HG02973 (cell line): ENCODE measurements at regions not wholly inside any gene's neighbourhood (a gene's known extent, or its start where the extent isn't known, plus 50 kb on each side); places are given as distances from the start of the nearest gene placed in this dataset.
"Not testable (repeated sequence)": the region's sequence is repeated elsewhere in the genome, so short reads cannot be mapped to it uniquely, and the experiment has no call there.

Experiments
- ATAC-seq: cut with Tn5 transposase; IDR thresholded peaks from one replicate; pipeline ENCODE4 v1.9.1; 2021; ENCODE audit warnings: moderate library complexity; ENCODE audit not compliant: unreplicated experiment

GRCh38 chr19:28316464-28316863 is 896.5 kb downstream of the UQCRFS1 start:
- ATAC-seq = no peak

DNA sequence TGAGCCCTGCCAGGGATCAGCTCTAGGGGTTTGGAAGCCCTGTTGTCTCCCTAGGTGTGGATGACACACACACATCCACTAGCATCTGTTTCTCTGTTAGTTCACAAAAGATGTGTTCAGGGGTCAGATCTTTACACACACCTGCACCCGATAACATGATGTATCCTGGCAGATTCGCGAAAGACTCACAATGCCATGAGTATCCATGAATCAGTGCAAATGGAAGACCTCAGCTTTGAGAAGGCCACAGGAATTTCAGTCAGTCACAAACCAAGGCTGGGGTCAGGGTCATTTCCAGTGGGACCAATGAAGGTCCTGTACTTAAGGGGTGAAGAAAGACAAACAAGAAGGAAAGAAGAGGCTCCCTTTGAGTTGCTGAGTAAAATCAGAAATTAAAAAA is 898.2 kb downstream of the UQCRFS1 start:
- ATAC-seq = no peak

GRCh38 chr19:28314287-28314686 is 898.7 kb downstream of the UQCRFS1 start:
- ATAC-seq = no peak

GRCh38 chr19:28313633-28314032 is 899.3 kb downstream of the UQCRFS1 start:
- ATAC-seq = no peak

DNA sequence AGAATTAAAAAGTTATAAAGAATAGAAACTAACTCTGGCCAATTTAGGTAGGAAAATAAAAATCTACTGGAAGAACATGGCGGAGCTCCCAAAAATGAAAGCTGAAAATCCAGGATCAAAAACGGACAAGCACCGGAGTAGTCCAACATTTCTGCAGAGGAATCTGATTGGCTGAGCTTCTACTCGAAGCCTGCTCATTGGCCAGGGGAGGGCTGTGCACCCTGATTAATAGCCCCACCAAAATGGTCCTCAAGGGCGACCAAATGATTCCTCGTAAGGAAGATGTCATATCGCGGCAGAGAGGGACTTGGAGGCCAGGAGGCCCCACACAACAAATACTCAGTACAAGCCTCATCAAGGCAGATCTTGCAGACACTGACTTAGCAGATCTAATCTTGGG is 900.7 kb downstream of the UQCRFS1 start:
- ATAC-seq = no peak

GRCh38 chr19:28310829-28311228 is 902.1 kb downstream of the UQCRFS1 start:
- ATAC-seq = not testable (repeated sequence)

DNA sequence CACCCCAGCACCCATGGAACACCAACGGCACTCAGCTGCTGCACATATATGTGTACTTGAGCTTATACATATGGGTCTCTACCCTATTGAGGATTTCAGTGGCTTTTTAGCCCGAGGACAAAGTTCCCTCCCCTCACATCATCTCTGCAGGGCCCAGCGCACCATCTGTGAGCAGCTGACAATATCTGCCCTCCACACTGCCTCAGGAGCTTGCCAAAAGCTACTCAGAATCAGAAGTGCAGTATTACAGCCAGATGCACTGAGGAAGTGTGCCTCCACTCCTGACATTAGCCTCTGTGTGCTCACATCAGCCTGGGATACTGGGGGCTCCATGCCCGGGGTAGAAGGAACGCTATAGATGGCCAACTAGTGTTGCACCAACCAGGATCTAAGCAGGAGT is 903.9 kb downstream of the UQCRFS1 start:
- no peak for ATAC-seq

DNA sequence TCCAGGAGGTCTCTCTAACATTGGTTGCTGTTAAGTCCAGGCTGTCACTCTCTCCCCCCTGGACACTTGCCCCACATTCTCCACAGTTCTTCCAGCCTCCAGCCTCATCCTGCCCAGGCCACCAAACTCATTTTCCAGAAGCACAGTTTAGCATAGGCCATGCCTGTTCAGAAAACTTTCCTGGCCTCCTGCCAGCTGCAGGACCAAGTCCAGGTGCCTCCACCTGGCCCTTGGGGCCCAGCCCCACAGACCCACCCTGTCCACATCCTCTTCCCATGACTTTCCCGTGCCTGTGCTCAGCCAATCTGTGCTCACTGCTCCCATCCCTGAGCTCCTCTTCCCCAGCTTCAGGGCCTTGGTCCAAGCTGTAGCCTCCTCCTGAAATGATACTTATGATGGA is 905.0 kb downstream of the UQCRFS1 start:
- no peak for ATAC-seq

GRCh38 chr19:28307487-28307886 is 905.5 kb downstream of the UQCRFS1 start:
- no peak for ATAC-seq

DNA sequence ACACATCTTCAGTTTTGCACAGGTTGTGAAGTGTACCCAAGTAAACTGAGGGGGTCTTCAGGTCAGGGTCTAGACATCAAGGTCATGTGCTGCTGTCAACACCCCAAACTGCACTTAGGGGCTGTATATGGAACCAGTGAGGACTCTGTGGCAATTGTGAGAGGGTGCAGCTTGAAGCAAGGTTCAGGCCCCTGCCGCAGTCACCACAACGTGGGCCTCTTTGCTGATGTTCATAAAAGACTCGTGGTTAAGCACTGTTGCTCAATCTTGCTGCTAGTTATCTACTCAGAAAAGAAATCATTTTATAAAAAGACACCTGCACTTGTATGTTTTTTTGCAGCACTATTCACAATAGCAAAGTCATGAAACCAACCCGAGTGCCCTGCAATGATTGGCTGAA is 907.4 kb downstream of the UQCRFS1 start:
- ATAC-seq = no peak

- ATAC-seq = no peak
Measured at GRCh38 chr19:28303502-28303901, 909.4 kb downstream of the UQCRFS1 start.

- ATAC-seq = no peak
Measured at GRCh38 chr19:28301961-28302360, 911.0 kb downstream of the UQCRFS1 start.

DNA sequence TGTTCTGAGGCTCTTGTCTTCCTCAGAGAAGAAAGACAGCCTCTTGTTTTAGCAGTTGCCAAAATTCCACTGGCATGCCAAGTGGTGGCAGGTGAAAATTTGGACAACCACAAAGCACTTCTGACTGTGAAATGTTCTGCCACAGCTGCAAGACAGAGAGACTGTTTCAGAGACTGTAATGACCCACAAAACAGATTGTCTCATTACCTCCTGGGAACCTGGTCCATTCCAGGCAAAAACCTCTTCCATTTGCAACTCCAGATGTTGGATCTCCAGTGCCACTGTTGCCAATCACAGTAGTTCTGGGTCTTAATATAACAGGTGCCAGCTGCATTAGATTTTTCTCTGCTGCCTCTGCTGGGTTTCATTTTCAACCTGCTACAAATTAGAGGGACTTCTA is 911.5 kb downstream of the UQCRFS1 start:
- no peak for ATAC-seq

DNA sequence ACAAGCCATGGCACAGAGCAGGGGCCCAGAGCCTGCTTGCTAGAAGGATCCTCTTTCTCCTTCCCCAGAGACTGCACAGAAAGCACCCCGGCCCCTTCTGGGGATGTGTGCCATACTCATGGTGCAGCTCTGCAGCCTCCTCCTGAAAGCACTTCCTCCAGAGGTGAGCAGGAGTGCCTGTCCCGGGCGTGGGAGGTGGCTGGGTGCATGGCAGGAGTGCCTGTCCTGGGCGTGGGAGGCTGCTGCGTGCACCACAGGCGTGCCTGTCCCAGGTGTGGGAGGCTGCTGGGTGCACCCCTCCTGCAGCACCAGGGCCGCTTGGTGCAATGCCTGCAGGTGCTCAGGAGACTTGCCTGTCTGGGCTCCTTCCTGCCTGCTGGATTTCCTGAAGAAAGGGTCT is 913.3 kb downstream of the UQCRFS1 start:
- no peak for ATAC-seq

DNA sequence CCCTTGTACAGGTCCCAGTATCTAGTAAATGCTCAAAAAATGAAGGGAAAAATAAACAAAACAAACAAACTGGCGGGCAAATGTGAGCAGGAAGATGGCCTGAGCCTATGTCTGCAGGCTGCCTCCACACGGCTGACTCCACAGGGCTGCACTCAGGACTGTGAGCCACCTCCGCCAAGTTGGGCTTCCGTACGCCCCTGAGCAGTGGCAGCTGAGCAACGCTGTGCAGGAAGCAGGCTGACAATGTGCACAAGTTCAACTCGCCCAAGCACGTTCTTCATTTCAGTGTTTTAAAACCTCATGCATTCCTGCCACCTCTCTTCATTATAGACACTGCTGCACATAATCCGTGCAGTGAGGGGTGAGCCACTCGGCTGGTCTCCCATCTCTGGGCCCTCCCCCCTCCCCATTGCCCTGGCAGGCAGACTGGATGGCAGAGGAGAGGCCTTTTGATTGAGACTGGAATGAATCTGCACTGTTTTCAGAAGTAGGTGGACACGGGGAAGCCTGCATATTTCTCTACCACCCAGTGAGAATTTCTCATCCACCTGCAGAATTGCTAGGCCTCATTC is 915.3 kb downstream of the UQCRFS1 start:
- no peak for ATAC-seq

- no peak for ATAC-seq
Measured at GRCh38 chr19:28297036-28297435, 915.9 kb downstream of the UQCRFS1 start.

- no peak for ATAC-seq
Measured at GRCh38 chr19:28296506-28296905, 916.4 kb downstream of the UQCRFS1 start.

DNA sequence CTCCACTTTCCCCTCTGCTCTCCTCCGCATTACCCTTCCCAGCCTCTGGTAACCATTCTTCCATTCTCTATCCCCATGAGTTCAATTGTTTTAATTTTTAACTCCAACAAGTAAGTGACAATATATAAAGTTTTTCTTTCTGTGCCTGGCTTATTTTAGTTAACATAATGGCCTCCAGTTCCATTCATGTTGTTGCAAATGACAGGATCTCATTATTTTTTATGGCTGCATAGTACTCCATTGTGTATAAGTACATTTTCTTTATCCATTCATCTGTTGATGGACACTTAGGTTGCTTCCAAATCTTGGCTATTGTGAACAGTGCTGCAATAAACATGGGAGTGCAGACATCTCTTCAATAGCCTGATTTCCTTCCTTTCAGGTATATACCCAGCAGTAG is 918.0 kb downstream of the UQCRFS1 start:
- ATAC-seq = not testable (repeated sequence)

DNA sequence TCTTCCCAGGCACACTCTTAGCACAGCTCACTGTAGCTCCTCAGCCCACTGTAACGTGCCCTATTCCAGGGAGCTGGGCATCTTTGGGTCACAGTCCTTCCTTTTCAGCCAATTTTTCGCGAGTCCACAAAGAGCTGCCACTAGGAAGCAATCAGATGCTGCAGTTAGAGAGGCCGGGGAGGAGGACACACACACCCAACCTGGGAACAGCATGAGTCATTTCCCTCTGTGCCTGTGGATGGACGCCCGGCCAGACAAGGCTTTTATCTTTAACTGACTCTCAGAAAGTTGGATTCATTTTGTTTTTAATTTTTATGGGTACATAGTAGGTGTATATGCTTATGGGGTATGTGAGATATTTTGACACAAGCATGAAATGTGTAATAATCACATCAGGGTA is 918.6 kb downstream of the UQCRFS1 start:
- ATAC-seq = no peak

GRCh38 chr19:28293685-28294084 is 919.3 kb downstream of the UQCRFS1 start:
- no peak for ATAC-seq

DNA sequence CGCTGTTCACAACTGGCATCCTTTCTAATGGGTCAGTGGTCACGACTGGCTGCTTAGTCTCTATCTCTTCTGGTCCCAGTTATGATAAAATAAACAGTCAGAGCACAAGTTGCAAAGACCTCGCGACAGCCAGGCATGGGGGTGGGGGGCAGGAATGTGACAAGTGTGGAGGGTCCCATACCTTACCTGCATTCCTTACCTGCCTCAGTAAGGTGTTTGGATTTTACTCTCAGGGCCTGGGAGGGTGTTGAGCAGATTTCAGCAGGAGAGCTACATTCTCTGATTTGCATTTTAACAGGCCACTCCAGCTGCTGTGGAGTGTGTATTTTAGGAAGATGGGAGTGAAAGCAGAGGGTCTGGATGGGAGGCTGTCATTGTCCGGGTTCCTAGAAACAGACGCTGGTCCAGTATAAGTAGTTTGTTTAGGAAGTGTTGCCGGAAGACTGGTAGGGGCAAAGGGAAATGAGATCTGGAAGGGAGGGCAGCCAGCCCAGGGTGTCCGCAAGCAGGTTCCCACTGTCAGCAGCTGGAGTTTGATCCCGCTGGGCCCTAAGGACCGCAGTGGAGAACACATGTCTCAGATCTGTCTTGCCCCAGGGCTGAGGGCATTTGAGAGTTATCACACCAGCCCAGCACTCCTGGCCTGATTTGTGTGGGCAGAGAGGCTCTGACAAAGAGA is 920.0 kb downstream of the UQCRFS1 start:
- no peak for ATAC-seq

- no peak for ATAC-seq
Measured at GRCh38 chr19:28291874-28292273, 921.1 kb downstream of the UQCRFS1 start.
